HCT116 (cell line): ENCODE measurements at regions not wholly inside any gene's neighbourhood (a gene's known extent, or its start where the extent isn't known, plus 50 kb on each side); places are given as distances from the start of the nearest gene placed in this dataset.
"Not testable (repeated sequence)": the region's sequence is repeated elsewhere in the genome, so short reads cannot be mapped to it uniquely, and the experiment has no call there.

Source experiments
- CTCF ChIP-seq, 3 experiments: fragments of 200-600 bp in 1 of 3; sonication (generic) in 1 of 3; IDR thresholded peaks in 2 of 3; conservative IDR thresholded peaks in 1 of 3; 2 replicates each; pipeline ENCODE4 v1.5.1; 2012 to 2017; ENCODE audit warnings: low read depth in 2 of 3, low read length in 2 of 3, antibody characterized with exemption in 1 of 3, borderline replicate concordance in 1 of 3, control low read depth in 1 of 3, mild to moderate bottlenecking in 1 of 3, mixed read lengths in 1 of 3, mixed run types in 1 of 3, moderate library complexity in 1 of 3; ENCODE audit not compliant: insufficient read depth in 1 of 3
- SP1 ChIP-seq: IDR thresholded peaks from 2 replicates; pipeline ENCODE4 v1.6.1; 2012; ENCODE audit warnings: low read depth
- TF ChIP-seq, protein P1 (sequence below): IDR thresholded peaks from 2 replicates; pipeline ENCODE4 v1.6.1; 2012

DNA sequence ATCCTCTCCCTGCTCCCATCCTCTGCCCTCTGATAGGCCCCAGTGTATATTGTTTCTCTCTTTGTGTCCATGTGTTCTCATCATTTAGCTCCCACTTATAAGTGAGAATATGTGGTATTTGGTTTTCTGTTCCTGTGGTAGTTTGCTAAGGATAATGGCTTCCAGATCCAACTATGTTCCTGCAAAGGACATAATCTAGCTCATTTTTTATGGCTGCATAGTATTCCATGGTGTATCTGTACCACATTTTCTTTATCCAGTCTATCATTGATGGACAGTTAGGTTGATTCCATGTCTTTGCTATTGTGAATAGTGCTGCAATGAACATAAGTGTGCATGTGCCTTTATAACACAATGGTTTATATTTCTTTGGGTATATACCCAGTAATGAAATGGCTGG lies 57.8 kb upstream of the SMIM30 start:
- TF ChIP-seq, protein P1, sequence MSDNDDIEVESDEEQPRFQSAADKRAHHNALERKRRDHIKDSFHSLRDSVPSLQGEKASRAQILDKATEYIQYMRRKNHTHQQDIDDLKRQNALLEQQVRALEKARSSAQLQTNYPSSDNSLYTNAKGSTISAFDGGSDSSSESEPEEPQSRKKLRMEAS, result not testable (repeated sequence)
- TF ChIP-seq CTCF (IDR thresholded peaks at IDR 0.05 in 2 of 3, conservative IDR thresholded peaks at IDR 0.05 in 1 of 3; ENCODE audit: borderline replicate concordance in 1 of 3, insufficient read depth in 1 of 3, low read depth in 2 of 3, low read length in 2 of 3); SP1: not testable (repeated sequence)
